ENCODE measurements at regions not wholly inside any gene's neighbourhood (a gene's known extent, or its start where the extent isn't known, plus 50 kb on each side); places are given as distances from the start of the nearest gene placed in this dataset.

DNA sequence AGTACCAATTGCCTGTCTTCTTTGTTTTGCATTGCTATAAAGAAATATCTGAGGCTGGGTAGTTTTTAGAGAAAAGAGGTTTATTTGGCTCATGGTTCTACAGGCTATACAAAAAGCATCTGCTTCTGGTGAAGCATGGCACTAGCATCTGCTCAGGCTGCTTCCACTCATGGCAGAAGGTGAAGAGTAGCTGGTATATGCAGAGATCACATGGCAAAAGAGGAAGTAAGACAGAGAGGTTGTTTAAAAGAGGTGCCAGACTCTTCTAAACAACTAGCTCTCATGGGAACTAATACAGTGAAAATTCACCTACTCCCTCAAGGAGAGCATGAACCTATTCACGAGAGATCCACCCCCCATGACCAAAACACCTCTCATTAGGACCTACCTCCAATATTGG is 56.7 kb upstream of the GUCA2B start:
- TF ChIP-seq, protein P1, sequence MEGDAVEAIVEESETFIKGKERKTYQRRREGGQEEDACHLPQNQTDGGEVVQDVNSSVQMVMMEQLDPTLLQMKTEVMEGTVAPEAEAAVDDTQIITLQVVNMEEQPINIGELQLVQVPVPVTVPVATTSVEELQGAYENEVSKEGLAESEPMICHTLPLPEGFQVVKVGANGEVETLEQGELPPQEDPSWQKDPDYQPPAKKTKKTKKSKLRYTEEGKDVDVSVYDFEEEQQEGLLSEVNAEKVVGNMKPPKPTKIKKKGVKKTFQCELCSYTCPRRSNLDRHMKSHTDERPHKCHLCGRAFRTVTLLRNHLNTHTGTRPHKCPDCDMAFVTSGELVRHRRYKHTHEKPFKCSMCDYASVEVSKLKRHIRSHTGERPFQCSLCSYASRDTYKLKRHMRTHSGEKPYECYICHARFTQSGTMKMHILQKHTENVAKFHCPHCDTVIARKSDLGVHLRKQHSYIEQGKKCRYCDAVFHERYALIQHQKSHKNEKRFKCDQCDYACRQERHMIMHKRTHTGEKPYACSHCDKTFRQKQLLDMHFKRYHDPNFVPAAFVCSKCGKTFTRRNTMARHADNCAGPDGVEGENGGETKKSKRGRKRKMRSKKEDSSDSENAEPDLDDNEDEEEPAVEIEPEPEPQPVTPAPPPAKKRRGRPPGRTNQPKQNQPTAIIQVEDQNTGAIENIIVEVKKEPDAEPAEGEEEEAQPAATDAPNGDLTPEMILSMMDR (IDR thresholded peaks at IDR 0.05): no peak
- TF ChIP-seq POLR2A (IDR thresholded peaks at IDR 0.05): no peak
- TF ChIP-seq POLR2AphosphoS5 (IDR thresholded peaks at IDR 0.05): no peak
